ENCODE measurements at regions not wholly inside any gene's neighbourhood (a gene's known extent, or its start where the extent isn't known, plus 50 kb on each side); places are given as distances from the start of the nearest gene placed in this dataset.

- H3K9me3 ChIP-seq (ENCODE audit: low read depth): no peaks in the 10 kb centered on the region
- H3K4me1 Mint-ChIP-seq: no peaks in the 10 kb centered on the region
- TF ChIP-seq EZH2phosphoT487 (IDR thresholded peaks at IDR 0.05): no peak
- TF ChIP-seq EZH2 (IDR thresholded peaks at IDR 0.05): no peak
- no peak overlapping the region for H3K9ac ChIP-seq
- no peaks in the 10 kb centered on the region for H3F3A ChIP-seq (ENCODE audit: low read depth)
- H3K4me2 ChIP-seq: no peak overlapping the region
- peaks cover 2% of the 10 kb centered on the region for H3K27me3 Mint-ChIP-seq (ENCODE audit: insufficient read depth, low read depth)
- H3K27ac ChIP-seq: no peak overlapping the region
- no peaks in the 10 kb centered on the region for H3K79me2 ChIP-seq (ENCODE audit: low read depth)
- DNase-seq (ENCODE audit: low spot score): no peak
- H4K20me1 ChIP-seq (ENCODE audit: low read depth): no peaks in the 10 kb centered on the region
- H3K27ac Mint-ChIP-seq: no peak overlapping the region
- H3K36me3 ChIP-seq: no peaks in the 10 kb centered on the region
- no peak overlapping the region for H3K4me3 Mint-ChIP-seq
- no peaks in the 10 kb centered on the region for H3K27me3 ChIP-seq
- H2AFZ ChIP-seq (replicated peaks): no peak overlapping the region
- H3K4me1 ChIP-seq: no peaks in the 10 kb centered on the region
- no peaks in the 10 kb centered on the region for H3K9me3 Mint-ChIP-seq
- H3K36me3 Mint-ChIP-seq: no peaks in the 10 kb centered on the region
- no peak overlapping the region for H3K4me3 ChIP-seq
Measured at GRCh38 chr6:47118611-47119010, 76.5 kb upstream of the ADGRF1 start.

- no peak overlapping the region for H3K27ac Mint-ChIP-seq
- TF ChIP-seq CTCF (IDR thresholded peaks at IDR 0.05): no peak
- no peak for TF ChIP-seq EZH2 (IDR thresholded peaks at IDR 0.05)
- TF ChIP-seq EZH2phosphoT487 (IDR thresholded peaks at IDR 0.05): no peak
- Histone ChIP-seq H3K4me3 (no peak overlapping the region), H3K27me3 (no peaks in the 10 kb centered on the region), H3K4me1 (no peaks in the 10 kb centered on the region), H3K9me3 (ENCODE audit: low read depth) (no peaks in the 10 kb centered on the region), H3K27ac (no peak overlapping the region), H4K20me1 (ENCODE audit: low read depth) (no peaks in the 10 kb centered on the region), H3F3A (ENCODE audit: low read depth) (no peaks in the 10 kb centered on the region), H2AFZ (replicated peaks) (no peak overlapping the region), H3K9ac (no peak overlapping the region), H3K4me2 (no peak overlapping the region), H3K36me3 (no peaks in the 10 kb centered on the region), H3K79me2 (ENCODE audit: low read depth) (no peaks in the 10 kb centered on the region)
- no peak overlapping the region for H3K4me3 Mint-ChIP-seq
- no peaks in the 10 kb centered on the region for H3K4me1 Mint-ChIP-seq
- H3K36me3 Mint-ChIP-seq: no peaks in the 10 kb centered on the region
- no peaks in the 10 kb centered on the region for H3K9me3 Mint-ChIP-seq
- peaks cover 2% of the 10 kb centered on the region for H3K27me3 Mint-ChIP-seq (ENCODE audit: insufficient read depth, low read depth)
- no peak for DNase-seq (ENCODE audit: low spot score)
Measured at GRCh38 chr6:47117314-47117713, 75.2 kb upstream of the ADGRF1 start.

GRCh38 chr6:47116606-47117005, 74.5 kb upstream of the ADGRF1 start:
- Histone ChIP-seq H3K27ac (no peak overlapping the region), H3K27me3 (no peaks in the 10 kb centered on the region), H3K9me3 (ENCODE audit: low read depth) (no peaks in the 10 kb centered on the region), H3K4me2 (no peak overlapping the region), H3K4me1 (no peaks in the 10 kb centered on the region), H4K20me1 (ENCODE audit: low read depth) (no peaks in the 10 kb centered on the region), H3K79me2 (ENCODE audit: low read depth) (no peaks in the 10 kb centered on the region), H3K4me3 (no peak overlapping the region), H2AFZ (replicated peaks) (no peak overlapping the region), H3F3A (ENCODE audit: low read depth) (no peaks in the 10 kb centered on the region), H3K9ac (no peak overlapping the region), H3K36me3 (no peaks in the 10 kb centered on the region)
- Mint-ChIP-seq H3K36me3 (no peaks in the 10 kb centered on the region), H3K27me3 (ENCODE audit: insufficient read depth, low read depth) (peaks cover 2% of the 10 kb centered on the region), H3K4me1 (peaks cover 6% of the 10 kb centered on the region), H3K27ac (no peak overlapping the region), H3K9me3 (no peaks in the 10 kb centered on the region), H3K4me3 (no peak overlapping the region)
- TF ChIP-seq CTCF (IDR thresholded peaks at IDR 0.05) (no peak), EZH2phosphoT487 (IDR thresholded peaks at IDR 0.05) (no peak), EZH2 (IDR thresholded peaks at IDR 0.05) (no peak)
- DNase-seq (ENCODE audit: low spot score): no peak

GRCh38 chr6:47116086-47116485, 74.0 kb upstream of the ADGRF1 start:
- H3K9me3 Mint-ChIP-seq: no peaks in the 10 kb centered on the region
- Histone ChIP-seq H3K27me3 (no peaks in the 10 kb centered on the region), H3F3A (ENCODE audit: low read depth) (no peaks in the 10 kb centered on the region), H2AFZ (replicated peaks) (no peak overlapping the region), H3K36me3 (no peaks in the 10 kb centered on the region), H3K4me3 (no peak overlapping the region), H3K4me1 (no peaks in the 10 kb centered on the region), H3K9ac (no peak overlapping the region), H4K20me1 (ENCODE audit: low read depth) (no peaks in the 10 kb centered on the region), H3K4me2 (no peak overlapping the region), H3K9me3 (ENCODE audit: low read depth) (no peaks in the 10 kb centered on the region), H3K27ac (no peak overlapping the region), H3K79me2 (ENCODE audit: low read depth) (no peaks in the 10 kb centered on the region)
- H3K27me3 Mint-ChIP-seq (ENCODE audit: insufficient read depth, low read depth): peaks cover 2% of the 10 kb centered on the region
- H3K4me1 Mint-ChIP-seq: peaks cover 8% of the 10 kb centered on the region
- H3K36me3 Mint-ChIP-seq: no peaks in the 10 kb centered on the region
- DNase-seq (ENCODE audit: low spot score): no peak
- H3K4me3 Mint-ChIP-seq: no peak overlapping the region
- TF ChIP-seq CTCF (IDR thresholded peaks at IDR 0.05) (no peak), EZH2phosphoT487 (IDR thresholded peaks at IDR 0.05) (no peak), EZH2 (IDR thresholded peaks at IDR 0.05) (no peak)
- H3K27ac Mint-ChIP-seq: no peak overlapping the region

Measured in neural progenitor cell (in vitro differentiated cells).